Globus pallidus (tissue), 1 donor: ENCODE measurements at regions not wholly inside any gene's neighbourhood (a gene's known extent, or its start where the extent isn't known, plus 50 kb on each side); places are given as distances from the start of the nearest gene placed in this dataset.

Source experiments
- DNase-seq: peaks from one replicate; pipeline ENCODE4 v3.0.0-alpha.2; 2015; ENCODE audit warnings: low spot score

- DNase-seq, result no peak
Measured at GRCh38 chr6:167776906-167777627, 49.6 kb upstream of the AFDN start.
